HepG2 (cell line): ENCODE measurements at regions not wholly inside any gene's neighbourhood (a gene's known extent, or its start where the extent isn't known, plus 50 kb on each side); places are given as distances from the start of the nearest gene placed in this dataset.

Source experiments
- ATAC-seq: fragments of 200-7000 bp; cut with Tn5 transposase; 3 replicates; pipeline ENCODE4 v1.9.1; 2020; ENCODE audit warnings: mild to moderate bottlenecking, moderate library complexity
- BruUV-seq: library from RNA; stranded (reverse); fragments of 400-500 nt; replicated peaks from 2 replicates; lab custom pipeline; 2021; lab: Mats Ljungman, UMichigan
- CTCF ChIA-PET: fragments of 300-600 bp; formaldehyde crosslinking; extraction: SDS; loops from one replicate; lab custom pipeline; 2021; ENCODE audit warnings: low total read pairs, inconsistent platforms, low intra/inter-chr PET ratio; lab: Yijun Ruan, JAX
- POLR2A ChIA-PET: fragments of 350-600 bp; sonication (Branson Sonifier 250); formaldehyde crosslinking; loops from one replicate; lab custom pipeline; 2020; ENCODE audit warnings: antibody characterized with exemption, inconsistent platforms; lab: Yijun Ruan, JAX
- DNase-seq: peaks from one replicate; pipeline ENCODE4 v3.0.0-alpha.2; 2015; ENCODE audit warnings: low spot score
- FAIRE-seq: peaks from 3 replicates; lab custom pipeline; 2011; peaks lifted over from hg19 to GRCh38; lab: Jason Lieb, UNC
- H2AFZ ChIP-seq: one replicate; pipeline ENCODE4 v1.6.1; 2011; ENCODE audit warnings: low read length, inconsistent platforms
- H3K27ac ChIP-seq: fragments of 300-600 bp; 3 replicates; pipeline ENCODE4 v1.8.0; 2011; ENCODE audit warnings: mixed run types, mild to moderate bottlenecking, mixed read lengths, low read length, inconsistent platforms; ENCODE audit not compliant: insufficient read depth; ENCODE audit errors: extremely low read length
- H3K27me3 ChIP-seq, 2 experiments: fragments of 200-600 bp in 1 of 2; 2 replicates in 1 of 2; 3 replicates in 1 of 2; pipeline versions ENCODE4 v1.6.0 to v1.8.0; 2011; ENCODE audit warnings: low read length in 2 of 2, mild to moderate bottlenecking in 2 of 2, moderate library complexity in 2 of 2, inconsistent platforms in 1 of 2; ENCODE audit not compliant: insufficient read depth in 2 of 2, control insufficient read depth in 1 of 2
- H3K36me3 ChIP-seq, 2 experiments: fragments of 200-600 bp in 1 of 2; replicated peaks in 1 of 2; 2 replicates in 1 of 2; 3 replicates in 1 of 2; pipeline versions ENCODE4 v1.5.1 to v1.8.0; 2011; ENCODE audit warnings: low read length in 2 of 2, inconsistent platforms in 1 of 2; ENCODE audit not compliant: insufficient read depth in 2 of 2, control insufficient read depth in 1 of 2
- H3K4me1 ChIP-seq: 2 replicates; pipeline ENCODE4 v1.5.1; 2012; ENCODE audit warnings: low read length, inconsistent platforms; ENCODE audit not compliant: insufficient read depth
- H3K4me2 ChIP-seq: 2 replicates; pipeline ENCODE4 v1.6.0; 2011; ENCODE audit warnings: low read depth, low read length, inconsistent platforms
- H3K4me3 ChIP-seq, 3 experiments: fragments of 200-600 bp in 1 of 3; sonication (generic), shearing (Covaris generic) in 1 of 3; replicated peaks in 1 of 3; 2 replicates each; pipeline ENCODE4 v1.5.1; 2011 to 2016; ENCODE audit warnings: low read length in 3 of 3, inconsistent platforms in 2 of 3, low read depth in 2 of 3, mild to moderate bottlenecking in 2 of 3, control low read depth in 1 of 3, mixed read lengths in 1 of 3; ENCODE audit not compliant: insufficient read depth in 1 of 3
- H3K79me2 ChIP-seq: one replicate; pipeline ENCODE4 v1.6.1; 2011; ENCODE audit warnings: low read length, inconsistent platforms; ENCODE audit not compliant: insufficient read depth
- H3K9ac ChIP-seq: 2 replicates; pipeline ENCODE4 v1.6.0; 2011; ENCODE audit warnings: mild to moderate bottlenecking, low read depth, low read length, inconsistent platforms; ENCODE audit not compliant: insufficient read depth
- H3K9me3 ChIP-seq: 2 replicates; pipeline ENCODE4 v1.5.1; 2012; ENCODE audit warnings: mild to moderate bottlenecking, low read length
- H4K20me1 ChIP-seq: 2 replicates; pipeline ENCODE4 v1.6.0; 2011; ENCODE audit warnings: inconsistent platforms, mild to moderate bottlenecking, low read length, moderate library complexity; ENCODE audit not compliant: insufficient read depth
- EZH2 ChIP-seq: conservative IDR thresholded peaks from 2 replicates; pipeline ENCODE4 v1.6.1; 2012; ENCODE audit warnings: mild to moderate bottlenecking, low read depth, low read length, moderate library complexity
- FOXM1 ChIP-seq: sonication (generic); formaldehyde crosslinking; IDR thresholded peaks from 2 replicates; pipeline ENCODE4 v1.5.0; 2020; ENCODE audit warnings: missing genetic modification reagents
- MEF2D ChIP-seq: sonication (generic); formaldehyde crosslinking; IDR thresholded peaks from 2 replicates; pipeline ENCODE4 v1.5.1; 2020; ENCODE audit warnings: mild to moderate bottlenecking, missing genetic modification reagents
- TSC22D2 ChIP-seq: sonication (generic); formaldehyde crosslinking; IDR thresholded peaks from 2 replicates; pipeline ENCODE4 v1.5.1; 2020; ENCODE audit warnings: missing genetic modification reagents, mild to moderate bottlenecking, borderline replicate concordance
- YEATS4 ChIP-seq: sonication (generic); formaldehyde crosslinking; IDR thresholded peaks from 2 replicates; pipeline ENCODE4 v1.4.0; 2020; ENCODE audit warnings: missing genetic modification reagents, borderline replicate concordance
- ZBTB21 ChIP-seq: sonication (generic); formaldehyde crosslinking; IDR thresholded peaks from 2 replicates; pipeline ENCODE4 v1.4.0; 2020; ENCODE audit warnings: missing genetic modification reagents
- ZBTB3 ChIP-seq: sonication (generic); formaldehyde crosslinking; IDR thresholded peaks from 2 replicates; pipeline ENCODE4 v1.4.0; 2020; ENCODE audit warnings: low read depth, mild to moderate bottlenecking, moderate library complexity, missing genetic modification reagents, borderline replicate concordance
- ZNF552 ChIP-seq: sonication (generic); formaldehyde crosslinking; IDR thresholded peaks from 2 replicates; pipeline ENCODE4 v1.9.0; 2022; ENCODE audit warnings: missing genetic modification reagents, mild to moderate bottlenecking, borderline replicate concordance
- ZNF777 ChIP-seq: sonication (generic); formaldehyde crosslinking; IDR thresholded peaks from 2 replicates; pipeline ENCODE4 v1.4.0; 2020; ENCODE audit warnings: missing genetic modification reagents
- ZNF780A ChIP-seq: sonication (generic); formaldehyde crosslinking; IDR thresholded peaks from 2 replicates; pipeline ENCODE4 v1.8.0; 2022; ENCODE audit warnings: mild to moderate bottlenecking, missing genetic modification reagents, moderate library complexity
- WGBS: methylation state at CpG from one replicate; pipeline ENCODE4 v1.1.6; 2017; ENCODE audit warnings: low lambda C conversion rate; 5-methylcytosine and 5-hydroxymethylcytosine counted together
- in situ Hi-C: cut with HindIII; loops from 2 replicates; pipeline ENCODE4 v1.10.0; 2017; ENCODE audit warnings: low pct_unique_long_range_greater_than_20kb; ENCODE audit not compliant: extremely low pct_ligation_motif_present
- intact Hi-C: fragments of 100-400 bp; cut with micrococcal nuclease; formaldehyde crosslinking; loops from one replicate; pipeline ENCODE4 v1.10.0; 2022; ENCODE audit not compliant: unreplicated experiment
- TF ChIP-seq, protein P1 (sequence below): sonication (generic); formaldehyde crosslinking; IDR thresholded peaks from 2 replicates; pipeline ENCODE4 v1.8.0; 2022; ENCODE audit warnings: missing genetic modification reagents, mild to moderate bottlenecking, borderline replicate concordance
- TF ChIP-seq, protein P2 (sequence below): sonication (generic); formaldehyde crosslinking; IDR thresholded peaks from 2 replicates; pipeline ENCODE4 v1.4.0; 2020; ENCODE audit warnings: missing genetic modification reagents, borderline replicate concordance
- TF ChIP-seq, protein P3 (sequence below): sonication (generic); formaldehyde crosslinking; IDR thresholded peaks from 2 replicates; pipeline ENCODE4 v1.9.0; 2021; ENCODE audit warnings: missing genetic modification reagents, borderline replicate concordance

DNA sequence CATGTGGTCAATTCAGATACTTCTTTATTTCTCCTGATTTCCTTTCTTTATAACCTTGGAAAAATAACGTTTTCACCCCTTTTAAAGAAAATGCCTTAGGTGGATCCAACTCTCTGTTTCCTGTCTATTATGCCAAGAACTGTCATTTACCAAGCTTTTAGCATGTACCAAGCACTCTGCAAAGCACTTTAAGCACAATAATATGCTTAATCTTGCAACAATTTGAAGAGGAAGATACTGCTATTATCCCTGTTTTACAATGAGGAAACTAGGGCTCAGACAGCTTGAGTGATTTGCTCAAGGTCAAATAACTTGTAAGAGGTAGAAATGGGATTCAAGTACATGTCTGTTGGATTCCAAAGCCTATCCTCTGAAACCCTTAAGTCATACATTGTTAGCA, 224.8 kb upstream of the IL12B start (continued):
- TF ChIP-seq ZNF552 (CRISPR knock-in tag) (no peak), ZBTB3 (CRISPR knock-in tag) (no peak), ZBTB21 (CRISPR knock-in tag) (no peak)
- TF ChIP-seq, protein P1, sequence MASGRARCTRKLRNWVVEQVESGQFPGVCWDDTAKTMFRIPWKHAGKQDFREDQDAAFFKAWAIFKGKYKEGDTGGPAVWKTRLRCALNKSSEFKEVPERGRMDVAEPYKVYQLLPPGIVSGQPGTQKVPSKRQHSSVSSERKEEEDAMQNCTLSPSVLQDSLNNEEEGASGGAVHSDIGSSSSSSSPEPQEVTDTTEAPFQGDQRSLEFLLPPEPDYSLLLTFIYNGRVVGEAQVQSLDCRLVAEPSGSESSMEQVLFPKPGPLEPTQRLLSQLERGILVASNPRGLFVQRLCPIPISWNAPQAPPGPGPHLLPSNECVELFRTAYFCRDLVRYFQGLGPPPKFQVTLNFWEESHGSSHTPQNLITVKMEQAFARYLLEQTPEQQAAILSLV: no peak

DNA sequence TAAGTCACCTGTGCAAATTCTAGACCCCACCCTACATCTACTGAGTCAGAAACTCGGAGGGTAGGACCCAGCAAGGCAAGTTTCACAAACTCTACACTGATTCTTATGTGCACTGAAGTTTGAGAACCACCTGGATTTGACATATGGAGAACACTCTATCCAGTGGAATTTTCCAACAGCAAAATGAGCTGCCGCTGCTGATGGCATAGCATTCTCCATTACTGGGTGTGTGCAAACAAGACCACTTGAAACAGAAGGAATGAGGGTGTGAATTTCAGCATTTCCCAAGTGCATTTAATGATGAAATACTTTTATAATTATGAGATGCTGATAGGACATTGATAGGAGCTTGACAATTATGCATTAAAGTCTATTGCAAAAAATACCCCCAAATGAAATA, 229.1 kb upstream of the IL12B start:
- BruUV-seq: no TSS peak
- WGBS: 23% methylated on average over 2 of the region's 2 CpGs
- ChIA-PET POLR2A (no interaction called here), CTCF (no interaction called here)
- H4K20me1 ChIP-seq: no peaks in the 10 kb centered on the region
- H3K4me3 ChIP-seq: no peak overlapping the region
- no peak overlapping the region for H2AFZ ChIP-seq
- no peaks in the 10 kb centered on the region for H3K4me1 ChIP-seq
- no peaks in the 10 kb centered on the region; a peak in 2 of 5 replicates for H3K27me3 ChIP-seq
- H3K36me3 ChIP-seq: no peaks in the 10 kb centered on the region
- no peak overlapping the region for H3K9ac ChIP-seq
- no peak for FAIRE-seq
- no peaks in the 10 kb centered on the region for H3K79me2 ChIP-seq
- in situ Hi-C loops (no loop called here), intact Hi-C loops (no loop called here)
- H3K4me2 ChIP-seq: no peak overlapping the region
- H3K27ac ChIP-seq: no peak overlapping the region
- no peak for TF ChIP-seq ZNF780A (CRISPR knock-in tag)
- TF ChIP-seq MEF2D (CRISPR knock-in tag): no peak
- TF ChIP-seq, protein P2, sequence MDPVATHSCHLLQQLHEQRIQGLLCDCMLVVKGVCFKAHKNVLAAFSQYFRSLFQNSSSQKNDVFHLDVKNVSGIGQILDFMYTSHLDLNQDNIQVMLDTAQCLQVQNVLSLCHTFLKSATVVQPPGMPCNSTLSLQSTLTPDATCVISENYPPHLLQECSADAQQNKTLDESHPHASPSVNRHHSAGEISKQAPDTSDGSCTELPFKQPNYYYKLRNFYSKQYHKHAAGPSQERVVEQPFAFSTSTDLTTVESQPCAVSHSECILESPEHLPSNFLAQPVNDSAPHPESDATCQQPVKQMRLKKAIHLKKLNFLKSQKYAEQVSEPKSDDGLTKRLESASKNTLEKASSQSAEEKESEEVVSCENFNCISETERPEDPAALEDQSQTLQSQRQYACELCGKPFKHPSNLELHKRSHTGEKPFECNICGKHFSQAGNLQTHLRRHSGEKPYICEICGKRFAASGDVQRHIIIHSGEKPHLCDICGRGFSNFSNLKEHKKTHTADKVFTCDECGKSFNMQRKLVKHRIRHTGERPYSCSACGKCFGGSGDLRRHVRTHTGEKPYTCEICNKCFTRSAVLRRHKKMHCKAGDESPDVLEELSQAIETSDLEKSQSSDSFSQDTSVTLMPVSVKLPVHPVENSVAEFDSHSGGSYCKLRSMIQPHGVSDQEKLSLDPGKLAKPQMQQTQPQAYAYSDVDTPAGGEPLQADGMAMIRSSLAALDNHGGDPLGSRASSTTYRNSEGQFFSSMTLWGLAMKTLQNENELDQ (CRISPR knock-in tag): no peak
- TF ChIP-seq, protein P3, sequence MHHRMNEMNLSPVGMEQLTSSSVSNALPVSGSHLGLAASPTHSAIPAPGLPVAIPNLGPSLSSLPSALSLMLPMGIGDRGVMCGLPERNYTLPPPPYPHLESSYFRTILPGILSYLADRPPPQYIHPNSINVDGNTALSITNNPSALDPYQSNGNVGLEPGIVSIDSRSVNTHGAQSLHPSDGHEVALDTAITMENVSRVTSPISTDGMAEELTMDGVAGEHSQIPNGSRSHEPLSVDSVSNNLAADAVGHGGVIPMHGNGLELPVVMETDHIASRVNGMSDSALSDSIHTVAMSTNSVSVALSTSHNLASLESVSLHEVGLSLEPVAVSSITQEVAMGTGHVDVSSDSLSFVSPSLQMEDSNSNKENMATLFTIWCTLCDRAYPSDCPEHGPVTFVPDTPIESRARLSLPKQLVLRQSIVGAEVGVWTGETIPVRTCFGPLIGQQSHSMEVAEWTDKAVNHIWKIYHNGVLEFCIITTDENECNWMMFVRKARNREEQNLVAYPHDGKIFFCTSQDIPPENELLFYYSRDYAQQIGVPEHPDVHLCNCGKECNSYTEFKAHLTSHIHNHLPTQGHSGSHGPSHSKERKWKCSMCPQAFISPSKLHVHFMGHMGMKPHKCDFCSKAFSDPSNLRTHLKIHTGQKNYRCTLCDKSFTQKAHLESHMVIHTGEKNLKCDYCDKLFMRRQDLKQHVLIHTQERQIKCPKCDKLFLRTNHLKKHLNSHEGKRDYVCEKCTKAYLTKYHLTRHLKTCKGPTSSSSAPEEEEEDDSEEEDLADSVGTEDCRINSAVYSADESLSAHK (CRISPR knock-in tag): no peak
- TF ChIP-seq FOXM1 (CRISPR knock-in tag): no peak
- no peak for TF ChIP-seq TSC22D2 (CRISPR knock-in tag)
- no peak for TF ChIP-seq YEATS4 (CRISPR knock-in tag)
- no peak for TF ChIP-seq EZH2
- TF ChIP-seq ZNF777 (CRISPR knock-in tag): no peak
- ATAC-seq: no peak
- DNase-seq: no peak
- H3K9me3 ChIP-seq: no peaks in the 10 kb centered on the region
